Endothelial cell of umbilical vein (primary cell): ENCODE measurements at regions not wholly inside any gene's neighbourhood (a gene's known extent, or its start where the extent isn't known, plus 50 kb on each side); places are given as distances from the start of the nearest gene placed in this dataset.

ENCODE experiments used
- CTCF ChIP-seq, 2 donors: IDR thresholded peaks; 1 replicate in 1 of 2; 2 replicates in 1 of 2; pipeline ENCODE4 v1.5.1; 2011; ENCODE audit warnings: low read length in 2 of 2, mild to moderate bottlenecking in 2 of 2, moderate library complexity in 2 of 2, control low read depth in 1 of 2, inconsistent platforms in 1 of 2, low read depth in 1 of 2; ENCODE audit not compliant: insufficient read depth in 1 of 2; ENCODE audit errors: extremely low read depth in 1 of 2
- MAX ChIP-seq: IDR thresholded peaks from 2 replicates; pipeline ENCODE4 v1.6.1; 2011; ENCODE audit not compliant: insufficient read depth, insufficient read length
- POLR2A ChIP-seq: IDR thresholded peaks from 2 replicates; pipeline ENCODE4 v1.6.1; 2012; ENCODE audit warnings: low read depth, mild to moderate bottlenecking, control low read depth, low read length
- POLR2AphosphoS5 ChIP-seq: IDR thresholded peaks from 2 replicates; pipeline ENCODE4 v1.6.1; 2012; ENCODE audit warnings: low read depth, mild to moderate bottlenecking, control low read depth, low read length, moderate library complexity; ENCODE audit not compliant: insufficient read depth

- no peak for TF ChIP-seq CTCF (IDR thresholded peaks at IDR 0.05; ENCODE audit: extremely low read depth in 1 of 2, insufficient read depth in 1 of 2, low read depth in 1 of 2, low read length in 2 of 2)
- TF ChIP-seq MAX, result no peak
- TF ChIP-seq POLR2AphosphoS5, result no peak
- no peak for TF ChIP-seq POLR2A
These were observed 1046.7 kb upstream of the MAP3K7 start for GRCh38 chr6:91633374-91634111.
